HG03469 (cell line): ENCODE measurements at regions not wholly inside any gene's neighbourhood (a gene's known extent, or its start where the extent isn't known, plus 50 kb on each side); places are given as distances from the start of the nearest gene placed in this dataset.
"Not testable (repeated sequence)": the region's sequence is repeated elsewhere in the genome, so short reads cannot be mapped to it uniquely, and the experiment has no call there.

Experiments
- ATAC-seq: cut with Tn5 transposase; IDR thresholded peaks from one replicate; pipeline ENCODE4 v1.9.1; 2021; ENCODE audit warnings: mild to moderate bottlenecking, moderate library complexity, moderate number of reproducible peaks; ENCODE audit not compliant: unreplicated experiment

GRCh38 chr6:76861403-76861802 lies 601.9 kb downstream of the HTR1B start:
- no peak for ATAC-seq

GRCh38 chr6:76856065-76856464 lies 607.2 kb downstream of the HTR1B start:
- ATAC-seq, result no peak

DNA sequence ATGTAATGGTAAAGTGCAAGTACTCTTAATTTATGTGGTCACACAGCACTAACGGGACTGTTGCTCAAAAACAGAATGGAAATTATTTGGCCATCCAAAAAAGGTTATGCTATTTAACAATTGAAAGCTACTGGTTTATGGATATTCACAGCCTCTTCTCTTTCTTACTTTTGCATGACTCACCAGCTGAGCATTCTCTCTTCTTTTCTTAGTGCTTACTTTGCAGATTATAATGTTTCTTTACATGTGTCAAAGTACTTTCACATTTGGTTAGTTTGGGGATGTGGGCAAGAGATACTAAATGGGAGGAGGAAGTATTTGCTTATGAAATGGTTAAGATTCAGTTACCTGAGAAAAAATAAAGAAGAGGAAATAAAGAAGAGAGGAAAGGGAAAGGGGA lies 610.5 kb downstream of the HTR1B start:
- no peak for ATAC-seq

DNA sequence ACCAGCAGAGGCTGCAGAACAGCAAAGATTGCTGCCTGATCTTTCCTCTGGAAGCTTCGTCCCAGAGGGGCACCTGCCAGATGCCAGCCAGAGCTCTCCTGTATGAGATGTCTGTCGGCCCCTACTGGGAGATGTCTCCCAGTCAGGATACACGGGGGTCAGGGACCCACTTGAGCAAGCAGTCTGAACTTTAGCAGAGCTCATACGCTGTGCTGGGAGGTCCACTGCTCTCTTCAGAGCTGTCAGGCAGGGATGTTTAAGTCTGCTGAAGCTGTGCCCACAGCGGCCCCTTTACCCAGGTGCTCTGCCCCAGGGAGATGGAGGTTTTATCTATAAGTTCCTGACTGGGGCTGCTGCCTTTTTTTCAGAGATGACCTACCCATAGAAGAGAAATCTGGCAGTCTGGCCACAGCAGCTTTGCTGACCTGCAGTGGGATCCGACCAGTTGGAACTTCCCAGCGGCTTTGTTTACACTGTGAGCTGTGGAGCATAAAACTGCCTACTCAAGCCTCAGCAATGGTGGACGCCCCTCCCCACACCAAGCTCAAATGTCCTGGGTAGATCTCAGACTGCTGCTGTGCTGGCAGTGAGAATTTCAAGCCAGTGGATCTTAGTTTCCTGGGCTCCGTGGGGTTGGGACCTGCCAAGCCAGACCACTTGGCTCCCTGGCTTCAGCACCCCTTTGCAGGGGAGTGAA lies 613.9 kb downstream of the HTR1B start:
- not testable (repeated sequence) for ATAC-seq

DNA sequence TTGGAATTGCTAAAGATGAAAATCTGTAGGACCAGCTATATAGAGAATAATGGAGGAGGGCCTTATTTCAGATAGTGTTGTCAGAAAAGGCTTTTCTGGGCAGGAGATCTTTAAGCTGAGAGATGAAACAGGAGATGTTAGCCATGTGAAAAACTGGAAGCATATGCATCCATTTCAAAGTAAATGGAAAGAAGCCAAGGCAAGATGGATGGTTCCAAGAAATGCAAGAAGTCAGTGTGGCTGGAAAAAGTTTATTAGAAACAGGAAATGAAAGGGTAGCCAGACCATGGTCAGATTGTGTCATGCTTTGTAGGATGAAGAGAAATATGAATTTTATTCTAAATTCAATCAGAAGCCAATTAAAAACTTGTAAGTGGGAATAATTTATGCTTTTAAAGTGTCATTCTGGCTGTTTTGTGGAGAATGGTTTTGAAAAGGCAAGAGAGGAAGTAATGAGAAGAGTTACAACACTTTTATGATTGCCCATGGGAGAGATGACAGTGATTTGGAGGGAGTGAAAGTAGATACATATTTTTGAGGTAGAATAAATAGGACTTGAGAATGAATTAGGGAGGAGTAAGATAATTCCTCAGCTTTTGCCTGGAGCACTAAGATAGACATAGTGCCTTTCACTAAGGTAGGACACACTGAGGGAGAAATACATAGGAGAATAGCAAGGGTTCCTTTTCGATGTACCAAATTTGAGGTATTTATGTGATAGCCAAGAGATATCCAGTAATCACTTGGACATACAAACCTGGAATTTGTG lies 620.1 kb downstream of the HTR1B start:
- ATAC-seq, result no peak

DNA sequence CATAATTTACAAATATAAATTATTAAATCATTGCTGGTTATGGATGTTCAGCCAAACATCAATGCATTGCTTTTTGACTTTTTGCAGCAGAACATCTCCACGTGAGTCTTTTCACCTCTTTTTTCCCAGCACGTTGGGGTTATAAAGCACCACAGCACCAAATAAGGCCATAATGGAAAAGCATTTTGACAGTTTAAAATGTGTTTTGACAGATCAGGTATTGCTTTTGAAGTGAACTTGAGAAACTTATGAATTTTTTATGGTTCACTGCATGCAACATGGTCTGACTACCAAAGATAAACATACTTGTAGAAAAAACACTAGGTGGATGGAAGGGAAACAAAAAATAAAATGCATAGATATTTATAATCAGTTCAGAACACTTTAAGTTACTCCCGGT lies 622.4 kb downstream of the HTR1B start:
- no peak for ATAC-seq

- ATAC-seq, result no peak
Measured at GRCh38 chr6:76840041-76840745, 623.1 kb downstream of the HTR1B start.

- no peak for ATAC-seq
Measured at GRCh38 chr6:76839505-76839904, 623.8 kb downstream of the HTR1B start.

DNA sequence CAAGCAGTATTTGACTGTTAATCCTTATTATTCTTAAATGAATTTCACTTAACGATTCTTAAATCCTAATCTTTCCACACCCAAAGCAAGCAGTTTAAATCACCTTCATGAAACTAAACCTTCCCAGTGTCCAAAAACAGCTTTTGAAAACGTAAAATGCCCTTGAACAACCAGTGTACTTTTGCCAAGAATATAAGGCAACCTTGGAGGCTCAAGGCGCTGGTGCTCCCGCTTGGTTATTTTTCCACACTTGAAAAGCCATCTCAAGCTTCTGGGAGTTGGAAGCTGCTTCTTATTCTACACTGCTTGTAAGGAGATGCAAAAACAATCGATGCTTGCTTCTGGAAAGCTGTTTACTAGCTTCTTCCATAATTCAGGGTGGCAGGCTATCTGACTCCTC lies 625.7 kb downstream of the HTR1B start:
- ATAC-seq, result no peak

DNA sequence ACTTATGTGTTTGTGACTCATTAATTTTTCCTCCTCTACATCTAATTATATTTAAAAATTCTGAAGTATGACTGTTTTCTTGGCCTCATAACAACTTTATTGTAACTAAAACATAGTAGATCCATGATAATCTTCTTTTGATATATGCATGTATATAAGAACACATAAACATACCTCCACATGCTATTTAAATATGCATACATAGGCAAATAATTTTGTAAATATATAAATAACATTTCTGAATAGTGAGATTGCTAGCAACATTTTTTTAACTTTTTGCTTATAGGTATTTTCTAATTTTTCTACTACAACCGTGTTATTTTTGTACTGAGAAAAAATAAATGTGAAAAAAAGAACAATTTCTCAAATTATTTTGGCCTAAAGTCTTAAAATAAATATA lies 627.6 kb downstream of the HTR1B start:
- ATAC-seq, result no peak

DNA sequence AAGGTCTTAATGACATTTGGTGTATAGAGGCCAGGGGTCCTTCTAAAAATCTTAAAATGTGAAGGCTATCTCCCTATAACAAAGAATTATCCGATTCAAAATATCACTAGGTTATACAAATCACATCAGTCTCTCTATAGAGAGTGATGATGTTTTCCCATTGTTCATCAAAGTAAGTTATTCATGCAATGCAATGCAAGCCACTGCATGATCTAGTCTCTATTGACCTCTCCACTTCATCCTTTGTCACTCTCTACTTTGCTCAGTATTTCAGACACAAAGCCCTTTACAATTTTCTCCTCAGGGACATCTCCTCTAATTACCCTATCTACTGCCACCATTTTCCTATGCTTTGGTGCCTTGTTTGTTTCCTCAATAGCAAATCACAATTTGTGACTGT lies 628.0 kb downstream of the HTR1B start:
- no peak for ATAC-seq

DNA sequence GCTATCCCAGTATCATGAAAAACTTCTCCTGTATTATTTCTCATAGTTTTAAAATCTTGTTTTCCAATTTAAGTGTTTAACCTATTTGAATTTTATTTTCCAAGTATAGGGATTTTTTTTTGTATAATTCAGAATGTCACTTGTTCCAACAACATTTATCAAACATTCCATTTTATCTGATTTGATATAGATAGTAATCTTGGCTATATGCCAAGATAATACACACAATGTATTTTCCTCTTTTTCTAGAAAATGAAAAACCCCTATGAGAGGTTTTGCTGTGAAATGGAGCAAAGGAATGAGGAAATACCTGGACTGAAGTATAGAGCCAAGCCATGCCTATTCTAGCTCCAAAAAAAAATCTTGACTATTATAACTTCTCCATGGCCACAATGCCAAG lies 628.9 kb downstream of the HTR1B start:
- ATAC-seq, result no peak

DNA sequence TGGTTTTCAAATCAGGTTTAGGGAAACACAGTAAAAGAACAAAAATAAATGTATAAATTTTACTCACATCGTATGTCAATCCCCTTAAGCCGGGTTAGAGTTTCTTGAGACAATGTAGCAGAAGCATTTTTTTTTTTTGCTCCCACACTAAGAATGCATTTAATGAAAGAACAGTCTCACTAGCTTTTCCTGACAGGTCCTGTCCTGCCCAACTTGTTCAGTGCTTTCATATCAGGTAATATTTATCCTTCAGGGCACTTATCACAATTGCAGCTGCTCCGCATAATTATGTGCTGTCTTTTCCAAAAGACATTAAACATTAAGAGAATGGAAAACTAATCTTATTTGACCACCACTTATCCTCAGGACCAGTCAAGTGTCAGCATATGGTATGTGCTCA lies 632.0 kb downstream of the HTR1B start:
- ATAC-seq, result no peak

DNA sequence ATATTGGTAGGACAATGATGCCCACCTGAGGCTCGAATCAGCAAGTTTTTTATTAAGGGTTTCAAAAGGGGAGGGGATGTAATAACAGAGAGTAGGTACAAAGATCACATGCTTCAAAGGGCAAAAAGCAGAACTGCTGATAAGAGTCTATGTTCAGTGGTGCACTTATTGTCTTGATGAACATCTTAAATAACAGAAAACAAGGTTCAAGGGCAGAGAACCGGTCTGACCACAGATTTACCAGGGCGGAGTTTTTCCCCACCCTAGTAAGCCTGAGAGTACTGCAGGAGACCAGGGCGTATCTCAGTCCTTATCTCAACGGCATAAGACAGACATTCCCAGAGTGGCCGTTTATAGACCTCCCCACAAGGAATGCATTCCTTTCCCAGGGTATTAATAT lies 639.7 kb downstream of the HTR1B start:
- ATAC-seq, result not testable (repeated sequence)

DNA sequence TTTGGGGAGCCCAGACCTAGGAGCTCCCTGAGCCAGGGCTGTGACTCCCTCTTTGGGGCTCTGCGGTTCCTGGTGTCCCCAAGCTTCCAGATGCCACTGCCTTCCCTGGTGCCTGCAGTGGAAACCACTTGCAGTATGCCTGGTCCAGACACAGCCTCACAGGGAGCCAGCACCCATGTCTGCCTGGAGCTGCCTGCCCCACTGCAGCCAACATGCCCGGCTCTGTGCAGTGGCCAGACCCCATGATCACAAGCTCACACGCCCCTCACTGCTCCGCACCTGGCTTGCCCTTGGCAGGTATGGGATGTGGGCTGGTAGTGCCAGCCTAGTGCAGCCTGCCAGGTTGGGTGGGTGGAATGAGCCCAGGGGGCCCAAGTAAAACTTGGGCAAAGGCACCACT lies 644.8 kb downstream of the HTR1B start:
- ATAC-seq, result no peak

GRCh38 chr6:76817429-76817828 lies 645.9 kb downstream of the HTR1B start:
- ATAC-seq, result no peak

- no peak for ATAC-seq
Measured at GRCh38 chr6:76814496-76815458, 648.5 kb downstream of the HTR1B start.

DNA sequence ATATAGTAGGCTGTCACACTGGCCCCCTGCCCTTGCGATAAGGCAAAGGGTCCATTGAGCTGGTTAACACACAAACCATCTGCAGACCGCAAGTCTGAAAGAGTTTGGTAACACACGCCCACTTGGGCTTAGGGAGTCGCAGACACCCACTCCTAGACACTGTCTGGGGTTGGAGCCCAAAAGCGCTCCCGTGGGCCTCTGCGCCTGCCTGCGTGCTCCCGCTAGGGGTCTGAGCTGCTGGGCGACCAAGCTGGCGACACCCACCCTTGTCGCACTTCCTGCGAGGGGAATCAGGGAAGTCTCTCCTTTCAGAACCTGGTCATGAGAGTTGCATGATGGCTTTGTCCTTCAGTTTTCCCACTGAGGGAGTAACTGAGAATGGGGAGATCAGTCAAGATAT lies 653.0 kb downstream of the HTR1B start:
- no peak for ATAC-seq

DNA sequence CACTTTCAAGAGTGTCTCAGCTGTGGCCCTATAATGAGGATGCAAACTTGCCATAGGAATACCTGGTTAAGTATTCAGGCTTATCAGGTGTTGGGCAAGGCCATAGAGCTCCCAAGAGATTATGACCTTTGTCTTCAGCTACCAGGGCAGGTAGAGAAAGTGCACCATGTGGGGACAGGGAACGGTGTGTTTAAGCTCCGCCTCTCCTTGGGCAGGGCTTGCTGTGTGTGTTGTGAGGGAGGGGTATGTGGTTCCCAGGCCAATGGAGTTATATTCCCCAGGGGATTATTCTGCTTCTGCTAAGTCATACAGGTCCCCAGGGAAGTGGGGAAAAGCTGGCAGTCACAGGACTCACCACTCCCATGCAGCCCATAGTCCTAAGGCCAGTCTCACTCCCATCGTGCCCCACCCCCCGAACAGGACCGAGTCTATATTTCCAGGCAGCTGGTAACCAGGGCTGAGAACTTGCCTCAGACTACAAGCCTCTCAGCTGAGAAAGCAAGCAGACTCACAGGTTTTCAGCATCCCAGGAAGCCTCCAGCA lies 660.2 kb downstream of the HTR1B start:
- ATAC-seq, result no peak

- no peak for ATAC-seq
Measured at GRCh38 chr6:76792394-76792793, 670.9 kb downstream of the HTR1B start.

GRCh38 chr6:76790881-76791280 lies 672.4 kb downstream of the HTR1B start:
- no peak for ATAC-seq
